ENCODE measurements at regions not wholly inside any gene's neighbourhood (a gene's known extent, or its start where the extent isn't known, plus 50 kb on each side); places are given as distances from the start of the nearest gene placed in this dataset.

GRCh38 chr6:169339731-169340309, 86.2 kb upstream of the THBS2 start:
- DNase-seq (ENCODE audit: low read depth), result no peak

GRCh38 chr6:169339025-169339424, 85.4 kb upstream of the THBS2 start:
- no peak for DNase-seq (ENCODE audit: low read depth)

GRCh38 chr6:169337886-169338445, 84.3 kb upstream of the THBS2 start:
- DNase-seq (ENCODE audit: low read depth), result no peak

DNA sequence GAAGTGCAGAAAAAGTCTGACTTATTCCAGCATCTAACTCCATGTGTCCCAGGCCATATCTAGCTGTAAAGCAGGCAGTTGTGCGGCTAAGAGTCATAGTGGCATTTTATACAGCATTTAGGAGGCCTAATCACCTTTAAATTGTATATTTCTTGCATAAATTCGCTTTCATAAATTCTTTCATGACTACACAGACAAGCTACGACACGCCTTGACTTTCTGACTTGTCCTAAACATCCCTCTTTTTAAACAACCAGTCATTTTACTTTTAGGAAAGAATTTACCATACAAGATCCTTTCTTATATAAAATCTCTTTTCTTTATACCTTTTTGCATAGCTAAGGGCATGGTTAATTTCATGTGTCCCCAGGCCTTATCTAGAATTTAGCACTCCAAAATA, 81.7 kb upstream of the THBS2 start:
- no peak for DNase-seq (ENCODE audit: low read depth)

GRCh38 chr6:169332250-169332649, 78.6 kb upstream of the THBS2 start:
- DNase-seq (ENCODE audit: low read depth), result no peak

DNA sequence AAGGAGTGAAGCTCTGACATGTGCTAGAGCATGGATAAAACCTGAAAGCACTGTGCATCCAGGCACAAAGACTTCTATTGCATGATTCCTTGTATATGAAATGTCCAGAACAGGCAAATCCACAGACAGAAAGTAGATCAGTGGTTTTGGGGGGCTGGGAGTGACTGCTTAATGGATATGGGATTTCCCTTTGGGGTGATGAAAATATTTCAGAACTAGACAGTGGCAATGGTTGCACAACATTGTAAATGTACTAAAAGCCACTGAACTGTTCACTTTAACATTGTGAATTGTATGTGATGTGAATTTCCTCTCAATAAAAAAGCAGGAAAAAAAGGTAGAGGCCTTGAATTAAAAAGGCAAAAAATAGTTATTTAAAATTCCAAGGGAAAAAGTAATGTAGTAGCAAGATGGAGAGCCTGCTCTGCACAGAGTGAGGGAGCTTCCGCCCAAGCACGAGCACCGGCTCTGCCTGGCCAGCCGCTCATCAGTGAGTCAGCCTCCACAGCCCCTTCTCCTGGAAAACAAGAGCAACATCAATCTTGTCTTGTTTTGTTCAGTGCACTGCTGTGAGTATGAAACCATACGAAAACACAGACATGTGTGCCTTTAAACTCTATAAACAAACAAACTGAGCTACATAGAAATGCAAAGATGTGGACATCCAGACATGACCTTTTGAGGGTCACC, 74.6 kb upstream of the THBS2 start:
- DNase-seq (ENCODE audit: low read depth), result peak; percentile 38

DNA sequence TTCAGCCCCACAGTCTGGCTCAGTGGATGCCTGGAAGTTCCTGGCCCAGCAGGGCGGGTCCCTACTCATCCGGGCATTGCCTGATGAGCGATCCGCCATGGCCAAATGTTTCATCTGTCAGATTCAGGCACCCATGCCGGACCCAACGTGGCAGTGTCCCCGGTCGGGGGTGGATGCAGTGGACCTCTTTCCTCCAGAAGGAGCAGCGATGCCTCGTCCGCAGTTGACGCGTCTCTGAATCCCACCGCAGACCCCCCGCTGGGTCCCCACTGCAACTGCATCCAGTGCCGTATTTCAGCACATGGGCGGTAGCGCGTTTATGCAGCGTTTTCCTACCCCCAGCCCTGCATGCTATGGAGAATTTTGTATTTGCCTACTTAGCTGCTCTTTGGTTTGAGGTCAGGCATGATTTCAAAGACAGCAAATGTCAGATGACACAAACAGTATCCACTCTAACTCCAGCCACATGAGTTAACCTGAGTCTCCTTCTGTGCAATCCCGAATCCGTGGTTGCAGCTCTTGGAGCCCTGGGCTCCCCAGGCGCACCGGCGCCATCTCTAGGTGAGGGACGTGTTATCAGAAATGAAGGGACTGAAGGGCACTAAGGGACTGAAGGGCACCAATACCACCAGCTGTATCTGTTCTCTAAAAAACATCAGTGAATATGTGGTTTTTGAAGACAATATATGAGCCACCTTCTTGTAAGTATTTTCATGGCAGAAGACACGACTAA, 72.6 kb upstream of the THBS2 start:
- peak; percentile 43 for DNase-seq (ENCODE audit: low read depth)

- DNase-seq (ENCODE audit: low read depth), result no peak
These were observed 71.2 kb upstream of the THBS2 start for GRCh38 chr6:169324656-169325459.

- no peak for DNase-seq (ENCODE audit: low read depth)
These were observed 70.4 kb upstream of the THBS2 start for GRCh38 chr6:169324086-169324485.

GRCh38 chr6:169323221-169323620, 69.6 kb upstream of the THBS2 start:
- DNase-seq (ENCODE audit: low read depth), result no peak

DNA sequence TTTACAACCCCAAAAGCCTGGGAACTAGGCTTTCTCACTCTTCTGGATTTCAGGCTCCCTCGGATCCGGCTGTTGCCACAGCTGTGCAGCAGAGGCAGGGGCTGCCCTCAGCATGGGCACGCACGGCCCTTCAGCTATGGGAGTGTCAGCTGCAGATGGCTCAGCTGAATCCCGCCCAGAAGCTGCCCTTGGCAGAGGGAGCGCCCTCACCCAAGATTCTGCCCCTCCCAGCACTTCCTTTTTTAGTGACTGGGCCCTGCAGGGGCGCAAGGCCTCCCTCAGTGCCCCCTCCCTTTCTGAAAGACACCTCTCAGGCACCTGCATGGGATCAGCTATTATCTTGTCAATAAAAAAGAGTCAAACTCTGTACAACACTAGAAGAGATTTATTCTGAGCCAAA, 67.9 kb upstream of the THBS2 start:
- no peak for DNase-seq (ENCODE audit: low read depth)

GRCh38 chr6:169320013-169320412, 66.4 kb upstream of the THBS2 start:
- no peak for DNase-seq (ENCODE audit: low read depth)

DNA sequence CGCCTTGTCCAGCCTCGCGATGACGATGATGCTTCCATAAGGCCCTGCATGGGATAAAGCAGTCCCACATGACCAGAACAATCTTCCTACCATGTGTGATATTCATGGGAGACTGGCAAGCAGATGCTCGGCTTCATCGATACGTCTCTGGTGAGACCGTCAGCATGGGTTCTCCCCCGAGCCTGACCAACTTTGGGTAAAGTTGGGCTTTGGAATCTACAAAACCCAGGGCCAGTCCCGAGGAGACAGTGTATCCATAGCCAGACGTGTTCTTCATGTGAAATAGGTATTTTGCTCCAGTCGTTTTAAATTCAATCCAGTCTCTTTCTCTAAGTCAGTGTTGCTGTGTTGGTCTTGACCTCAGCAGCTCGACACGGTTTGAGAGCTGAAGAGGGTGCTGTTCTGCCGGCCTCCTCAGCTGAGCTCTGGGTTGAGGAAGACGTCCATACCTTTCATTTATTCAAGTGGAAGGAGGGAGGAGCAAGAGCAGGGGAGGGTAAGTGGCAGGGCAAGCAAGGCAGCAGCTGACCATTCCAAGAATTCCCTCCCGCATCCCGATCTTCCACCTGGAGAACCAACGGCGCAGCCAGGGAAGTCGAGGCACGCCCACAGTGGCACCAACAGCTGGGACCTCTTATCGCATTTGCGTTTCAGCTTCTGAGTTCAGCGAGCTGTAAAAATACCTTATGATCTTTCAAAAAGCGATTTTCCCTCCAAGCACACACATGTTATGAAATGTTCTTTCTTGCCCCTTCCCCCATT, 64.0 kb upstream of the THBS2 start:
- no peak for DNase-seq (ENCODE audit: low read depth)

- DNase-seq (ENCODE audit: low read depth), result no peak
These were observed 63.0 kb upstream of the THBS2 start for GRCh38 chr6:169316651-169317050.

DNA sequence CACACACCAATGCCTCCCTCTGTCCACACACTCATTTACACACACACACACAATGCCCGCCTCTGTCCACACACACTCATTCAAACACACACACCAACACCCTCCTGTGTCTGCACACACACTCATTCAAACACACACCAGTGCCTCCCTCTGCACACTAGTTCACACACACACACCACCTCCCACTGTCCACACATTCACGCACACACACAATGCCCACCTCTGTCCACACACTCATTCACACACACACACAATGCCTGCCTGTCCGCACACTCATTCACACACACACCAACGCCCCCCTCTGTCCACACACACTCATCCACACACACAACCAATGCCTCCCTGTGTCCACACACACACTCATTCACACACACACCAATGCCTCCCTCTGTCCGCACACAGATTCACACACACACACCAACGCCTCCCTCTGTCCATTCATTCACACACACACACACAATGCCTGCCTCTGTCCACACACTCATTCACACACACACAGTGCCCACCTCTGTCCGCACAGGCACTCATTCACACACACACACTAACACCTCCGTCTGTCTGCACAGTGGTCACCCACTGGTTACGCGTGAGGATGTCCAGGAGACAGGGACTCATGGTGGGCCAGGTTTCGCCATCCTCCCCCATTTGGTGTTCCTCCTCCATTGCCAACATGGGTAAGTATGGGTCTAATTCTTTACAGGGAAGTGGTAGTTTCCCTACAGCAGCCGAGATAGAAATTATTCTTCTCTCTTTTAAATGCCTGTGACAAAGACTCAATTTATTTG, 62.4 kb upstream of the THBS2 start:
- no peak for DNase-seq (ENCODE audit: low read depth)

GRCh38 chr6:169313347-169314010, 59.8 kb upstream of the THBS2 start:
- DNase-seq (ENCODE audit: low read depth), result no peak

- DNase-seq (ENCODE audit: low read depth), result no peak
These were observed 59.2 kb upstream of the THBS2 start for GRCh38 chr6:169312658-169313346.

GRCh38 chr6:169310983-169311382, 57.3 kb upstream of the THBS2 start:
- no peak for DNase-seq (ENCODE audit: low read depth)
